AG08395 (cell line): ENCODE measurements at regions not wholly inside any gene's neighbourhood (a gene's known extent, or its start where the extent isn't known, plus 50 kb on each side); places are given as distances from the start of the nearest gene placed in this dataset.
A peak's percentile ranks its signal among the peaks of the same experiment; 100 is the strongest.
"Not testable (repeated sequence)": the region's sequence is repeated elsewhere in the genome, so short reads cannot be mapped to it uniquely, and the experiment has no call there.

Source experiments
- DNase-seq: peaks from one replicate; pipeline ENCODE4 v3.0.0; 2012; ENCODE audit warnings: mixed read lengths, low spot score

GRCh38 chr3:8001712-8002111, 499.9 kb upstream of the LMCD1 start:
- no peak for DNase-seq

DNA sequence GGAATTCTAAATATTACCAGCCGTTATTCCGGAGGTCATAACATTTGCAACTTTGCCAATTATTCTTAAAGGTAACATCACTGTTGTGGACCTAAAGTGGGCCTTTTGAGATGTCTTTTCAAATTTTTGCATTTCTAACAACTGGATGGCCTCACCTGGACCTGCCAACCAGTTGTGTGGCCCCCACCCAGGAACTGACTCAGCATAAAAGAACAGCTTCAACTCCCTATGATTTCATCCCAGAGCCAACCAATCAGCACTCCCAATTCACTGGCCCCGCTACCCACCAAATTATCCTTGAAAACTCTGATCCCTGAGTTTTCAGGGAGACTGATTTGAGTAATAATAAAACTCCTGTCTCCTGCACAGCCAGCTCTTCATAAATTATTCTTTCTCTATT, 489.7 kb upstream of the LMCD1 start:
- no peak for DNase-seq

- no peak for DNase-seq
Measured at GRCh38 chr3:8020047-8020841, 481.4 kb upstream of the LMCD1 start.

DNA sequence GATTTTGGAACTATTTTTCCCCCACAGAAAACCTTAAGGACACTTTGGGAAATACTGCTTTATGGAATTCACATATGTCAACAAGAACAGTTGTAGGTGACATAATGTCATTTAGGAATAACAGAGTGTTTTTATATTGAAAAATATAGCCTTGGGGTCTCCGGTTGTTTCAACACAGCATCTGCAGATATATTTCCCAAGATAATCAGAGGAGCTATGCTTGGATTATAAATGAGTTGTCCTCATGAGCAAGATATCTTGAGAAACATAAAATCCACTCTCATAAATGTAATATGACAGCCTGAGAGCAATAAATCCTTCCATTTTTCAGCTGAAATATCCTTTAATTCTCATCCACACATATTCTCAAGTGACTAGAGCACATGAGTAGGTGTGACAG, 473.7 kb upstream of the LMCD1 start:
- DNase-seq: no peak

DNA sequence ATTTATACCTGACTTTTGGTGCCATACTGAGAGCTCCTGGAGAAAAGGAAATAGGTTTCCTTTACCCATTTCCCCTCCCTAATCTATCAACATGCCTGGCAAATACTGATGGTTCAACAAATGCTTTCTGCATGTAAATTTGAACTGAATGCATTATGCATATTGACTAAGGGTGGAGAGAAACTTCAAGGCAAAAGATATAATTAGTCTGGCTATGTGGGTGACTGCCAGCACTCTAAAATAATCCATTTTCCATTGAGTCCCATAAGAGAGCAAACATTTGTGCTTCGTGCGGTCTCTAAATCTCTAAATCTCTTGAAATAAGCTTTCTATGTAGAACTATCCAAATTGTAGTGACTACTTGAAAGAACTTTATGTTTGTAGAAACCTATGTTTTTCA, 451.3 kb upstream of the LMCD1 start:
- no peak for DNase-seq

DNA sequence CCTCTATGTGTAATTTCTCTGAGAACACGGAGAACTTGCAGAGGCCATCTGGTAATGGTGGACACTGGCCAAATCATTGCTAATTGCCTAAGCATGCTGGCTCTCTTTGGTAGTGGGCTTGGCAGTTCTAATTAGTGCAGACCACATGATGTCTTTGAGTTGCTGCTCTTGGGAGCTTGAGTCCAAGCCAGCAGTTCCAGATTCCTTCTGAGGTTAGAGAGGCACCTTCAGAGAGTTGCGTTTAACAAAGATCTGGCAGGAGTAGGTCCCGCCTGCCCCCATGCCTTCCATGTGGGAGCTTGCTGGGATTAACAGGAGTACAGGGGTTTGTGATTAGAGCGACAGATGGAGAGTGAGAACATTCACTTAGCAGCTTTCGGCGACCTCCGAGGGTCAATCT, 449.0 kb upstream of the LMCD1 start:
- DNase-seq: no peak

GRCh38 chr3:8068135-8068534, 433.5 kb upstream of the LMCD1 start:
- not testable (repeated sequence) for DNase-seq

GRCh38 chr3:8069471-8069870, 432.2 kb upstream of the LMCD1 start:
- DNase-seq: no peak

GRCh38 chr3:8070011-8070410, 431.6 kb upstream of the LMCD1 start:
- DNase-seq: no peak

GRCh38 chr3:8074740-8075139, 426.9 kb upstream of the LMCD1 start:
- not testable (repeated sequence) for DNase-seq

GRCh38 chr3:8077126-8077525, 424.5 kb upstream of the LMCD1 start:
- DNase-seq: no peak

GRCh38 chr3:8080464-8080863, 421.2 kb upstream of the LMCD1 start:
- DNase-seq: no peak

GRCh38 chr3:8085498-8085897, 416.1 kb upstream of the LMCD1 start:
- no peak for DNase-seq

- DNase-seq: no peak
Measured at GRCh38 chr3:8087951-8088350, 413.7 kb upstream of the LMCD1 start.

DNA sequence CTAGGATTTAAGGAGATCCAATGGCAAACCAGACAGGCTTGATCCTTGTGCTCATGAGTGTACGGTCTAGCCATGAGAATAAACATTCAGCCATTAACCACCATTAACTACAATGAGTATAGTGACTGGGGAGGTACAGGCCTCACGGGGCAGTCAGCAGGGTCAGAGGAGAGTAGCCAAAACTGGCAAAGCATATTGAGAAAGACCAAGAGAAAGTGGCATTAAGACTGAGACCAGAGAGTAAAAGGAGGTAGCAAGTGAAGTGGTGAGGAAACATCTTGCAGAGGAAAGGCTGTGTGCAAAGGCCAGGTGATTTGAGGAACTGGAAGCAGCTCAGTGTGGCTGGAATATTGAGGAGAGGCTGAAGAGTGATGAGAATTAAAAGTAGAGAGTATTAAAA, 407.2 kb upstream of the LMCD1 start:
- no peak for DNase-seq

DNA sequence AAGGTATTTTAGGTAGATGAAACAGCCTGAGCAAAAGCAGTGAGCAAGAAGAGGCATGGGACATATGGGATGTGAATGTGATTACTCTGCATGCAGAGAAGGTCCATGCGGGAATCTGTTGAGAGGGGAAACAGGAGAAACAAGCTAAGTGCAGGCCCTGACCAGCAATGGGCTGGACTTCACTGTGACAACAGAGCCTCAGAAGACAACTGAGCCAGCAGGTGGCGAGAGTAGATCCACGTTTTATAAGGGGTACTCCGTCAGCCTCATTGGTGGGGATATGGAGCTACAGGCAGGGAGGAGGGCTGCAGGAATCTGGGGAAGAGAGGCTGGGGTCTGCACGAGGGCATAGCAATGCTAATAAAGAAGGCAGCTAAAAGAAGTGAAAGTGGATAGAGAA, 405.9 kb upstream of the LMCD1 start:
- DNase-seq: peak; percentile 2

GRCh38 chr3:8097690-8098089, 403.9 kb upstream of the LMCD1 start:
- DNase-seq: no peak

- no peak for DNase-seq
Measured at GRCh38 chr3:8103954-8104353, 397.7 kb upstream of the LMCD1 start.

DNA sequence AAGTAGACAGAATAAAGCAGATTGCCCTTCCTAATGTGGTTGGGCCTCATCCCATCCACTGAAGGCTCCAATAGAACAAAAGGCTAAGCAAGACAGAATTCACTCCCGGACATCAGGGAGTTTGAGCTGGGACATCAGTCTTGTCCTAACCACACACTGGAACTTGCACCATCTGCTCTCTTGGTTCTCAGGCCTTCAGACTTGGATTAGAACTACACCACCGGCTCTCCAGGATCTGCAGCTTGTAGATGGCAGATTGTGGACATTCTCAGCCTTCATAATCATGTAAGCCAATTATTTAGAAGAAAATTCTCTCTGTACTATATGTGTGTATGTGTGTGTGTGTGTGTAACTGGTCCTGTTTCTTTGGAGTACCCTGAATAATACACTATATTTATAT, 394.7 kb upstream of the LMCD1 start:
- DNase-seq: no peak

- DNase-seq: peak; percentile 68
Measured at GRCh38 chr3:8110966-8111798, 390.4 kb upstream of the LMCD1 start.

DNA sequence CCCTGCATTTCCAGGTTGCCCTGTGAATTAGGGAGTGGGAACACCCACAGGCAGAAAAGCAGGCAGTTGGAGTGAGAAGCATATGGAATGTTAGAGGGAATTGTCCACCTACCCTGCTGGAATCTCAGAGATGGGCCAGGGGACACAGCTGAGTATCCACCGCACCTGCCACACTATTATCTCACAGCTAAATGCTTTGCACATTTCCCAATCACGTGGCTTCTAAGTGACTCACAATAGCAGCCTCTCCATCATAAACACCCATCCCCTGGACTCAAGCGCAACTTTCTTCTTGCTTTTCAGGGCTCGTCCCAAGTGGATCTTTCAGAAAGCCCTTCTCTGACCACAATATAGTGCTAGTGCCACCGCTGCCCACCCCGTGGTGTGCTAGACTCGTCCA, 389.0 kb upstream of the LMCD1 start:
- no peak for DNase-seq

GRCh38 chr3:8113626-8114025, 388.0 kb upstream of the LMCD1 start:
- DNase-seq: no peak

DNA sequence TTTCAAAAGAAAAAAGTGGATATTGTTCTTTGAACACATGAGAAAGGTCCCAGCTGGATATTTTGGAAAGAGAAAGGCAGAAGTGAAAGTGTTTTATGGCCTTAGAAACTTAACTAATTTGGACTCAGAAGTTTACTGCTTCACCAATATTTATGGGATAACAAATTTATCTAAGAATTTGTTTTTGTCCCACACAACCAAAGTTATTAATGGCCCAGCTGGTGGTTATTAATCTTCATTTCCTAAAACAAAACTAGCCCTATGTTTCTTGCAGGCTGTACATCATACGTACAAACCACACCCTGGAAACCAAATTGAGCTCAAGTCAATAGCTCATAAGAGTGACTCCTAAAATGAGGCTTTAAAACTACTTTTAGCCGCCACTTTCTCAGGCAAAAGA, 372.9 kb upstream of the LMCD1 start:
- DNase-seq: no peak

- DNase-seq: no peak
Measured at GRCh38 chr3:8136553-8136952, 365.1 kb upstream of the LMCD1 start.
